ENCODE measurements at regions not wholly inside any gene's neighbourhood (a gene's known extent, or its start where the extent isn't known, plus 50 kb on each side); places are given as distances from the start of the nearest gene placed in this dataset.

DNA sequence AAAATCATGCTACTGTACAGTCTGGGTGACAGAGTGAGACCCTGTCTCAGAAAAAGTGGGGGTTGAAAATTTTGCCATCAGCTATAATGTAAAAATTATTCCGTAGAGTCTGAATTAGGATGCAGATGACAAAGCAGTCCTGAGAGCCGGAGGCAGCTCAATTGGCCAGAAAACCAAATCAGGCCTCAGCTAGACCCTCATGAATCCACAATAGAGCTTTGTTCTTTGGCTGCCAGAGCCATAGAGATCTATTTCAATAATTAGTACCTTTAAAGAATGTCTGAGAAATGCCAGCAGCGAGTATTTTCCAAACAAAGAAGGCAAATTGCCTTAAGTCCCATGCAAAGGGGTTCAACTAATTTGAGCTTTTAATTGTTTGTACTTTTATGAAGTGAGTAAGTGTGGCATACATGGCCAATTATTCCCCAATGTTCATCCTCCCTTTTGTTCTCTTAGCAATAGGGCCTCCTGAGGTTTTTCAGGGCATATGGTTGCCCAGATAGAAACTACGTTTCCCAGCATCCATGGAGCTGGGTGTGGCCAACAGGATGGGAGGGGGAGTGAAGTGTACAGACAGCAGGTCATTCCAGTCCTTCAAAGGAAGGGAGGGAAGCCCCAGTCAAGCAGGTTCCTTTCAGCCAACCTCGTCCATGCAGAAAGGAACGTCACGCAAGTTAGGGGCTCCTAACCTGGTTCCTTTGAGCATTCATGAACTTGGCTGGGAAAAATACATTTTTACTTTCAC, 211.3 kb upstream of the APCDD1 start:
- TF ChIP-seq CTCF (conservative IDR thresholded peaks at IDR 0.05; ENCODE audit: low read depth in 2 of 2) (no peak), EZH2 (IDR thresholded peaks at IDR 0.05; ENCODE audit: low read depth, unreplicated experiment) (no peak), EZH2phosphoT487 (IDR thresholded peaks at IDR 0.05; ENCODE audit: unreplicated experiment) (no peak), JUNB (IDR thresholded peaks at IDR 0.05; ENCODE audit: unreplicated experiment) (no peak), REST (IDR thresholded peaks at IDR 0.05; ENCODE audit: unreplicated experiment) (no peak), POLR2AphosphoS5 (IDR thresholded peaks at IDR 0.05; ENCODE audit: low read depth) (no peak), CREB1 (CRISPR knock-in tag; IDR thresholded peaks at IDR 0.05; ENCODE audit: low read depth) (no peak), ZNF114 (CRISPR knock-in tag; IDR thresholded peaks at IDR 0.05) (no peak), STAT1 (IDR thresholded peaks at IDR 0.05; ENCODE audit: unreplicated experiment) (no peak)
- TF ChIP-seq, protein P1, sequence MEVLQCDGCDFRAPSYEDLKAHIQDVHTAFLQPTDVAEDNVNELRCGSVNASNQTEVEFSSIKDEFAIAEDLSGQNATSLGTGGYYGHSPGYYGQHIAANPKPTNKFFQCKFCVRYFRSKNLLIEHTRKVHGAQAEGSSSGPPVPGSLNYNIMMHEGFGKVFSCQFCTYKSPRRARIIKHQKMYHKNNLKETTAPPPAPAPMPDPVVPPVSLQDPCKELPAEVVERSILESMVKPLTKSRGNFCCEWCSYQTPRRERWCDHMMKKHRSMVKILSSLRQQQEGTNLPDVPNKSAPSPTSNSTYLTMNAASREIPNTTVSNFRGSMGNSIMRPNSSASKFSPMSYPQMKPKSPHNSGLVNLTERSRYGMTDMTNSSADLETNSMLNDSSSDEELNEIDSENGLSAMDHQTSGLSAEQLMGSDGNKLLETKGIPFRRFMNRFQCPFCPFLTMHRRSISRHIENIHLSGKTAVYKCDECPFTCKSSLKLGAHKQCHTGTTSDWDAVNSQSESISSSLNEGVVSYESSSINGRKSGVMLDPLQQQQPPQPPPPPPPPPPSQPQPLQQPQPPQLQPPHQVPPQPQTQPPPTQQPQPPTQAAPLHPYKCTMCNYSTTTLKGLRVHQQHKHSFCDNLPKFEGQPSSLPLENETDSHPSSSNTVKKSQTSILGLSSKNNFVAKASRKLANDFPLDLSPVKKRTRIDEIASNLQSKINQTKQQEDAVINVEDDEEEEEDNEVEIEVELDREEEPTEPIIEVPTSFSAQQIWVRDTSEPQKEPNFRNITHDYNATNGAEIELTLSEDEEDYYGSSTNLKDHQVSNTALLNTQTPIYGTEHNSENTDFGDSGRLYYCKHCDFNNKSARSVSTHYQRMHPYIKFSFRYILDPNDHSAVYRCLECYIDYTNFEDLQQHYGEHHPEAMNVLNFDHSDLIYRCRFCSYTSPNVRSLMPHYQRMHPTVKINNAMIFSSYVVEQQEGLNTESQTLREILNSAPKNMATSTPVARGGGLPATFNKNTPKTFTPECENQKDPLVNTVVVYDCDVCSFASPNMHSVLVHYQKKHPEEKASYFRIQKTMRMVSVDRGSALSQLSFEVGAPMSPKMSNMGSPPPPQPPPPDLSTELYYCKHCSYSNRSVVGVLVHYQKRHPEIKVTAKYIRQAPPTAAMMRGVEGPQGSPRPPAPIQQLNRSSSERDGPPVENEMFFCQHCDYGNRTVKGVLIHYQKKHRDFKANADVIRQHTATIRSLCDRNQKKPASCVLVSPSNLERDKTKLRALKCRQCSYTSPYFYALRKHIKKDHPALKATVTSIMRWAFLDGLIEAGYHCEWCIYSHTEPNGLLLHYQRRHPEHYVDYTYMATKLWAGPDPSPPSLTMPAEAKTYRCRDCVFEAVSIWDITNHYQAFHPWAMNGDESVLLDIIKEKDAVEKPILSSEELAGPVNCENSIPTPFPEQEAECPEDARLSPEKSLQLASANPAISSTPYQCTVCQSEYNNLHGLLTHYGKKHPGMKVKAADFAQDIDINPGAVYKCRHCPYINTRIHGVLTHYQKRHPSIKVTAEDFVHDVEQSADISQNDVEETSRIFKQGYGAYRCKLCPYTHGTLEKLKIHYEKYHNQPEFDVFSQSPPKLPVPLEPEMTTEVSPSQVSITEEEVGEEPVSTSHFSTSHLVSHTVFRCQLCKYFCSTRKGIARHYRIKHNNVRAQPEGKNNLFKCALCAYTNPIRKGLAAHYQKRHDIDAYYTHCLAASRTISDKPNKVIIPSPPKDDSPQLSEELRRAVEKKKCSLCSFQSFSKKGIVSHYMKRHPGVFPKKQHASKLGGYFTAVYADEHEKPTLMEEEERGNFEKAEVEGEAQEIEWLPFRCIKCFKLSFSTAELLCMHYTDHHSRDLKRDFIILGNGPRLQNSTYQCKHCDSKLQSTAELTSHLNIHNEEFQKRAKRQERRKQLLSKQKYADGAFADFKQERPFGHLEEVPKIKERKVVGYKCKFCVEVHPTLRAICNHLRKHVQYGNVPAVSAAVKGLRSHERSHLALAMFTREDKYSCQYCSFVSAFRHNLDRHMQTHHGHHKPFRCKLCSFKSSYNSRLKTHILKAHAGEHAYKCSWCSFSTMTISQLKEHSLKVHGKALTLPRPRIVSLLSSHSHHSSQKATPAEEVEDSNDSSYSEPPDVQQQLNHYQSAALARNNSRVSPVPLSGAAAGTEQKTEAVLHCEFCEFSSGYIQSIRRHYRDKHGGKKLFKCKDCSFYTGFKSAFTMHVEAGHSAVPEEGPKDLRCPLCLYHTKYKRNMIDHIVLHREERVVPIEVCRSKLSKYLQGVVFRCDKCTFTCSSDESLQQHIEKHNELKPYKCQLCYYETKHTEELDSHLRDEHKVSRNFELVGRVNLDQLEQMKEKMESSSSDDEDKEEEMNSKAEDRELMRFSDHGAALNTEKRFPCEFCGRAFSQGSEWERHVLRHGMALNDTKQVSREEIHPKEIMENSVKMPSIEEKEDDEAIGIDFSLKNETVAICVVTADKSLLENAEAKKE (CRISPR knock-in tag; IDR thresholded peaks at IDR 0.05): no peak
- TF ChIP-seq, protein P2, sequence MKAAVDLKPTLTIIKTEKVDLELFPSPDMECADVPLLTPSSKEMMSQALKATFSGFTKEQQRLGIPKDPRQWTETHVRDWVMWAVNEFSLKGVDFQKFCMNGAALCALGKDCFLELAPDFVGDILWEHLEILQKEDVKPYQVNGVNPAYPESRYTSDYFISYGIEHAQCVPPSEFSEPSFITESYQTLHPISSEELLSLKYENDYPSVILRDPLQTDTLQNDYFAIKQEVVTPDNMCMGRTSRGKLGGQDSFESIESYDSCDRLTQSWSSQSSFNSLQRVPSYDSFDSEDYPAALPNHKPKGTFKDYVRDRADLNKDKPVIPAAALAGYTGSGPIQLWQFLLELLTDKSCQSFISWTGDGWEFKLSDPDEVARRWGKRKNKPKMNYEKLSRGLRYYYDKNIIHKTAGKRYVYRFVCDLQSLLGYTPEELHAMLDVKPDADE (IDR thresholded peaks at IDR 0.05): no peak
